EH (cell line): ENCODE measurements at regions not wholly inside any gene's neighbourhood (a gene's known extent, or its start where the extent isn't known, plus 50 kb on each side); places are given as distances from the start of the nearest gene placed in this dataset.

ENCODE experiments used
- DNase-seq: peaks from one replicate; pipeline ENCODE4 v3.0.0-alpha.2; 2015; ENCODE audit warnings: low read depth

DNA sequence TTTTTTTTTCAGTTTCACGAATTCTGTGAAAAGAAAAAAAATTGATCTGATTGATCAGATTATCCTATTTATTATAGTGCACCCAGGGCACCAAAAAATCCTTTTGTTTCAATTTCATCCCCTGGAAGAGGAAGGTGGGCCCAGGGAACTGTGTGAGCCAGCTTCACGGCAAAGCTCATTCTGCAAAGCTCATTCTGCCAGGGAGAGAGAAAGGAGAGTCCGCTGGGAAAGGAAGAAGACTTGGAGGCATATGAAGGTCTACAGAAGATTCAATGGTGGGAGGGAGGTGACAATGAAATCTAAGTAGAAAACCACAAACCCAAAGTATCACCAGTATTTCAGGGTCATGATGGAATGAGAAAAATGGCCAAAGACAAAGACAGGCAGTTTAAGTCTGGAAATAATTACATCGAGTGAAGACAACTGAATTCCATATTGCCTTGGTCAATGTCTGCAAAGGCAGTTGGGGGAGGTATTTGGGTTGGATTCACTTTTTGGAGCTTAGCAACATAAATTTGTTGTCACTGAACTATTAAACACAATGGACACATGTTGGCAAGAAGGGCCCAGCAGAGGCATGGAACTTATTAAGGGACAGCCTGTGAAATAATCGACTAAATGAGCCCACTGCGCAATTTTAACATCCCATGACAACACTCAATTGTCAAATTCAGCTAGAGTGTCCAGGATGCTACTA is 587.8 kb upstream of the MKI67 start:
- DNase-seq: no peak

- DNase-seq: no peak
Observed at GRCh38 chr10:128714644-128715415, 588.6 kb upstream of the MKI67 start.

DNA sequence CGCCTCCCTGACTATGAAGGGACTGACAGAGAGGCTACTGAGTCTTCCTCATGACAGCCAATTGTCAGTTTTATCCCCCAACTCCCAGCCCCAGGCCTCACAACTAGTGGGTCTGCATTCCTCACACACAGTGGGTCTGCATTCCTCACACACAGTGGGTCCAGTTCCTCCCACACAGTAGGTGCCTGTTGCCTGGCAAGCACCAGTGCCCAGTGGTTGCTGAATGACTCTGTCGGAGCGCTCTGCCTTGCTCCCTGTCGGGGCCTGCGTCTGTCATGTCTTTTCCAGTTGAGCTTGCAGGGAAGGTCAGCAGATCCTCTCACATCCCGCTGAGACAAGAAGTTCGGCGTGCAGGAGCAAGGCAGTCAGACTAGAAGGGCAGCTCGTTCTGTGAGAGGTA is 590.0 kb upstream of the MKI67 start:
- no peak for DNase-seq

DNA sequence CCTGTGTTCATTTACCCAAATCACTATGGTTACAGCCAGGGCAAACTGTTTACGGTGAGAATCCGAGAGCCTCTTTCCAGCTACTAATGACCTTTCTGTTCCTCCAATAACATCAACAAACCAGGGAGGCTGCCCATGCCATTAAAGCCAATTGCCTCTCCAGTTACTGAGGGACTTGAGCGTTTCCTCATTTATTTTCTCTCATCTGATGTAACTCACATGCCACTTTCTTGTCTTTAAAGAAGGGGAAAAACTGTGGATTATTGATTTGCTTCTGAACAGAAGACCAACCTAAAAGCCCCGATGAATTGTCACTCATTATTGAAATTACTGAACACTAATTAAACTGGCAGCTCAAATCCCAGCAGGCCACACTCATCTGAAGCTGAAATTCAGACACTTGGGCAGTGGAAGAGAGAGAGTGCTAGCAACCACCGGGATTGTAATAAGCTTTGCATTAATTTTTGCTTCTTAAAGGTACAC is 595.8 kb upstream of the MKI67 start:
- DNase-seq: no peak

DNA sequence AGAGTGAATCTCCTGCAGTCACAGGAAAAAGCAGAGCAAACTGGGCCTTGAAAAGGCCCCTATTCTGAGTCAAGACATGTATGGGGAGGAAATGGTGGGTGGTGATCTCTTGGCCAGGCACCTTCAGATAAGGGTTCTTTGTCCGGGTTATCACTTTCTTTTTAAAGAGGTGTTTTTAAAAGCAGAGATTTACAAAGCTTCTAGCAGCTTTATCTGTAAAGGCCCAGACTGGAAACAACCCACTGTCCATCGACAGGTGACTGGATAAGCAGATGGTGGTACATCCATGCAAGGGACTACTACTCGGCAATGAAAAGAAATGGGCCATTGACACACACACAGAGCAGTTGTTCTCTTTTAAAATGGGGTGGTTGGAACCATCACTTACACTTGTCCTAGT is 596.7 kb upstream of the MKI67 start:
- DNase-seq: no peak

DNA sequence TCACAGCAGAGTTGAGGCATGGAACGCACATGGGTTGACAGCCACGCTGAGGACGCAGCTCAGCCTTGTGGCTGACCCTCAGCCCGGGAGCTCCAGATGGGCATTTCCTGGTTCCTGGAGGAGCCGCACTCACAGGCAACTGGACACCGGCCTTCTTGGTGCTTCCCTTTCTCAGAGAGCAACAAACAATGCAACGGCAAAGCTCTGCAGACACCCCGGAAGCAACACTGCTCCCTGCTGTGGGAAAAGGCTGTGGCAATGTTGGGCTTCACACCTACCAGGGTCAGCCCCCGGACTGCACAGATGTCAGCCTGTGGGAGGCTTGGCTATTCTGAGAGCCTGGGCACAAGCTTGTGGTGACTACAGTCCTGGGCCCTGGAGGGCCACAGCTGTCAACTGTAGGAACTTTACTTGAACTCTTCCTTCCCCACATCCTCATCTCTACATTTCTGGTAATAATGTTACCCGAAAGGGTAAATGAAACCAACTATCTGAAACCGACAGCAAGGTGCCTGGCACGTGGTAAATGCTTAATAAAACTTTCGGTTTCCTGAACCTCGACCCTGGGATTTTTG is 597.5 kb upstream of the MKI67 start:
- DNase-seq: no peak

DNA sequence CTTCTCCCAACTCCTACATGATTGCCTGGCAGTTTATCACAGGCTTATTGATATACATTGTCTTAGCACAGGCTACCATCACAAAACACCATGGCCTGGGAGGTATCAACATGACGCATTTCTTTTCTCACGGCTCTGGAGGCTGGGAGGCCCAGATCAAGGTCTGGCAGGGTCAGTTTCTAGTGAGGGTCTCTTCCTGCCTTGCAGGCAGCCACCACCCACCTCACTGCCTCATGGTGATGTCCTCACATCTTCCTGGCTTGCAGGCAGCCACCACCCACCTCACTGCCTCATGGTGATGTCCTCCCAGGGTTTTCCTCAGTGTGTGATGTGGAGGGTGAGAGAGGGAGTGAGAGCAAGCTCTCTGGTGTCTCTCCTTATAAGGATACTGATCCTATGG is 599.3 kb upstream of the MKI67 start:
- no peak for DNase-seq

GRCh38 chr10:128727114-128727513 is 600.9 kb upstream of the MKI67 start:
- DNase-seq: no peak

DNA sequence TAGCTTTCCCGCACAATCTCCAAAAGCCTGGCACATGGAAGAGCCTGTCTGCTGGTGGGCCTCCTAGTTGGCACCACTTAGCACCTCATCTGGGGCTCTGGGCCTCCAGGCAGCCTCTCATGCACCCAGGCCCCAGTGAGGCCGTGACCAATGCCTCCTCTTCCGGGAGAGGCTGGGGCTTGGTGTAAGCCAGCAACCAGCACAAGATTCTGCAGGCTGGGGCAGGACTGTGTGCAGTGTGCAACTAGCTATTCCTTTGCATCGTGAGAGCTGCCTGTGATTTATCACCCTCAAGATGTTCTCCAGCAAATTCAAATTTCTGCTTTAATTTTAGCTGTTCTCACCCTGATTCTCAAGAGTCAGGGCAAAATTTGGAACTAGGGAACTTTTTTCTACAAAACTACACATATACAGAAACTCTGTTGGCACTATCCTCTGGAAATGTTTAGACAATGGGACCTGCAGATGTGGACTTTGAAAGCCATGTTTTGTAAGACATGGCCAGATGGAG is 603.7 kb upstream of the MKI67 start:
- no peak for DNase-seq

DNA sequence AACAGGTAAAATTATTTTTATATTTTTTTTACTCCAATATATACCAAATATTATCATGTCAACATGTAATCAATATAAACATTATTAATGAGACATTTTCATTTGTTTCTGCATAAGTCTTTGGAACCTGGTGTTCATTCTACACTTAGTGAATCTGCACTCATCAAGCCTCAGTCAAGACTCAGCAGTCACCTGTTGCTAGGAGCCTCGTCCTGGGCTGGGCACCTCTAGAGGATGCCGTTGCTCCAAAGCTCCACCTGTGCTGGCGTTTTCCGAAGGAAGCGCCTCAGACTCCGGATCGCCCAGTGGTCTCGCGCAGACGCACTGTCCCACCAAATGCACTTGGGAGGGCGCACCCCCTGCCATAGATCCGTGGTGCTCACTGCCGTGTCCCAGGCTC is 604.7 kb upstream of the MKI67 start:
- DNase-seq: no peak

- no peak for DNase-seq
Observed at GRCh38 chr10:128734161-128734560, 607.9 kb upstream of the MKI67 start.

GRCh38 chr10:128734734-128735133 is 608.5 kb upstream of the MKI67 start:
- no peak for DNase-seq

DNA sequence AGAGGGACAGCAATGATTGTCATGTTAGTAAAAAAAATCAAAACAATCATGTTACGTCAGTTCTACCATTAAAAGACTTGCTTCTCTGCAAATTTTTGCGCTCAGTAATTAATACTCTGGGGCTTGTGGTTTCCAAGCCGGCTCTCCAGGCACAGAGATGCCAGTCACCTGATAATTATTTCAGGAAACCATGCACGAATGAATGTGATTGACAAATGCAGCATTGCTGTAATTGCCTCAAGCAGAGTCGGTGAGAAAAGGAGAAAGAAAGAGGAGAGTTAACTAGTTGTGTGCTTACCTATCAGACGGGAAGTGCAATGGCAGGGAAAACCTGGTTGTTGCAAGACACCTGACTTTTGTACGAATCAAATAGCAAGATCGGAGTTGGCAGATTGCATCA is 609.8 kb upstream of the MKI67 start:
- no peak for DNase-seq

DNA sequence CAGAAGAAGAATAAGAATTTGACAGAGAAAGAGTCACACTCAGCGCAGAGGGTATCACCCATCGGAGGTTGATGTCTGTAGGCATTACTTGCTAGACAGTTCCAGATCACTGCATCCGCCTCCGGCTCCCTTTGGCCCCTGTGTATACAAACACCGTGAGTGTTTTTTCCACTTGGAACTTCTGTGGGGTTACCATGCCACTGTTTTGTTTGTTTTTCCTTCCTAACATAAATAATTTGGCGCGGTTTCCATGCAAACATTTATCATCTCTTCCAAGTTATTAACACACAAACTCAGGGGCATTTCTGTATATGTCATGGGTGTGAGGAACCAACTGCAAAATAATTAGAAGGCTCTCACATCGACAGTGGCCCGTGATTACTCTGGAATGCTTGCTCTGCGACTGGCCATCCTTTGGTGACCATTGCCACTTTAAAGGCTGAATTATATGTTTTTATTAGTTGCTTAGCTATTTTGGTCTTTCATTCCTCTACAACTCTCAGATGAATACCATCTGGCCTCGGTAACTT is 612.2 kb upstream of the MKI67 start:
- DNase-seq: no peak

GRCh38 chr10:128739930-128740329 is 613.7 kb upstream of the MKI67 start:
- DNase-seq: no peak

GRCh38 chr10:128741180-128741579 is 615.0 kb upstream of the MKI67 start:
- no peak for DNase-seq

- no peak for DNase-seq
Observed at GRCh38 chr10:128741680-128742079, 615.5 kb upstream of the MKI67 start.

DNA sequence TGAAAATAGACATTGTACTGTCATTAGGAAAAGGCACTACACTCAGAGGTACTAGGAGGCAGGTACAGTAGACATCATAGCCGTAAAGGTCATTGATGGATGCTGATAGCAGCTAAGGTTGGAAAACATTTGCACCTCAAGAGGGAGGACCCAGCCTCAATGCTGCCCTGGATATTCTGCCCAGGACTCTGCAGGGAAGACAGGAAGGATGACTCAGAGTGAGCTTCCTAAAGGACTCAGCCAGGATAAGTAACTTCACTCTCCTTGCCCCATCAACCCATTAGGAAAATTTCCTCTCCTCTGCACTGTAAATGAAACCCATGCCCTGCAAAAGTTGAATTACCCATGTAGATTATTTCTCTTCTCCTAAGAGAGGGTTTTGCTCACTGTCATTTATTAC is 617.9 kb upstream of the MKI67 start:
- DNase-seq: no peak

- no peak for DNase-seq
Observed at GRCh38 chr10:128744811-128745305, 618.6 kb upstream of the MKI67 start.

GRCh38 chr10:128747582-128748346 is 621.5 kb upstream of the MKI67 start:
- no peak for DNase-seq

GRCh38 chr10:128751284-128751683 is 625.1 kb upstream of the MKI67 start:
- no peak for DNase-seq

DNA sequence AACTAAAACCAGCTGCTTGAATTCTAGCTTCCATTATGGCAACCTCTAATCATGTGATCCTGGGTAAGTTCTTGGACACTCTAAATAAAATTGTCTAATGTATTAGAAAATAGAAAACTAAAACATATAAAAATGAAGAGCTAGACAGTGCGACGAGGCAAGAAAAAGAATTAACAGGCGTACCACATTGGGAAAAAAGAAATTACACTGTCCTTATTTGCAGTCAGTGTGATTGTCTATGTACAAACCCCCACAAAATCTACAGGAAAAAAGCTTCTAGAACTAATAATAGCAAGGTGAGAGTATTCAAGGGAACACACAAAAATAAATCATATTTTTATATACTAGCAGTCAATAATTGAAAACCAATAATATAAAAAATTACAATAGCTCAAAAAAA is 625.6 kb upstream of the MKI67 start:
- no peak for DNase-seq
